H9 (cell line): ENCODE measurements at regions not wholly inside any gene's neighbourhood (a gene's known extent, or its start where the extent isn't known, plus 50 kb on each side); places are given as distances from the start of the nearest gene placed in this dataset.

ENCODE experiments used
- DNase-seq: peaks from one replicate; pipeline ENCODE4 v3.0.0-alpha.2; 2017
- H2AFZ ChIP-seq: one replicate; pipeline ENCODE4 v1.6.1; 2013; ENCODE audit warnings: mild to moderate bottlenecking, low read length, control low read depth, moderate library complexity
- H2AK5ac ChIP-seq: 2 replicates; pipeline ENCODE4 v1.6.1; 2013; ENCODE audit warnings: low read length, control low read depth, mixed read lengths; ENCODE audit not compliant: insufficient read length
- H2BK120ac ChIP-seq: one replicate; pipeline ENCODE4 v1.6.1; 2013; ENCODE audit warnings: low read depth, mild to moderate bottlenecking, low read length, control low read depth, inconsistent platforms; ENCODE audit not compliant: poor library complexity, severe bottlenecking
- H2BK12ac ChIP-seq: 2 replicates; pipeline ENCODE4 v1.6.1; 2013; ENCODE audit warnings: low read length, control low read depth, mixed read lengths, low read depth; ENCODE audit not compliant: insufficient read length
- H2BK15ac ChIP-seq: 2 replicates; pipeline ENCODE4 v1.6.1; 2013; ENCODE audit warnings: low read depth, low read length, control low read depth
- H2BK20ac ChIP-seq: one replicate; pipeline ENCODE4 v1.6.1; 2013; ENCODE audit warnings: low read depth, mild to moderate bottlenecking, low read length, control low read depth, inconsistent platforms; ENCODE audit not compliant: poor library complexity, severe bottlenecking
- H2BK5ac ChIP-seq: 2 replicates; pipeline ENCODE4 v1.6.1; 2013; ENCODE audit warnings: low read length, control low read depth, mixed read lengths; ENCODE audit not compliant: insufficient read length
- H3K14ac ChIP-seq: 2 replicates; pipeline ENCODE4 v1.6.1; 2013; ENCODE audit warnings: low read length, control low read depth; ENCODE audit not compliant: insufficient read depth
- H3K18ac ChIP-seq: 2 replicates; pipeline ENCODE4 v1.6.1; 2013; ENCODE audit warnings: low read depth, mild to moderate bottlenecking, mixed read lengths, low read length, control low read depth; ENCODE audit not compliant: insufficient read length
- H3K23ac ChIP-seq: 2 replicates; pipeline ENCODE4 v1.6.1; 2013; ENCODE audit warnings: low read length, control low read depth, mixed read lengths, low read depth; ENCODE audit not compliant: insufficient read length
- H3K23me2 ChIP-seq: 2 replicates; pipeline ENCODE4 v1.6.1; 2013; ENCODE audit warnings: low read depth, mild to moderate bottlenecking, mixed read lengths, low read length, control low read depth; ENCODE audit not compliant: insufficient read length, poor library complexity, severe bottlenecking
- H3K27ac ChIP-seq: 2 replicates; pipeline ENCODE4 v1.5.1; 2013; ENCODE audit warnings: low read length, control low read depth, mixed read lengths, low read depth; ENCODE audit not compliant: insufficient read length
- H3K27me3 ChIP-seq: 2 replicates; pipeline ENCODE4 v1.6.1; 2013; ENCODE audit warnings: low read length, control low read depth, inconsistent platforms; ENCODE audit not compliant: insufficient read depth
- H3K4ac ChIP-seq: 2 replicates; pipeline ENCODE4 v1.6.1; 2013; ENCODE audit warnings: low read depth, mild to moderate bottlenecking, control low read depth, inconsistent platforms, low read length, moderate library complexity
- H3K4me1 ChIP-seq: 2 replicates; pipeline ENCODE4 v1.6.1; 2013; ENCODE audit warnings: low read length, control low read depth, inconsistent platforms; ENCODE audit not compliant: insufficient read depth
- H3K4me2 ChIP-seq: 2 replicates; pipeline ENCODE4 v1.6.1; 2013; ENCODE audit warnings: low read length, control low read depth, mixed read lengths; ENCODE audit not compliant: insufficient read length, insufficient read depth
- H3K56ac ChIP-seq: 2 replicates; pipeline ENCODE4 v1.6.1; 2013; ENCODE audit warnings: low read depth, mild to moderate bottlenecking, mixed read lengths, low read length, control low read depth; ENCODE audit not compliant: insufficient read length
- H3K79me1 ChIP-seq: 2 replicates; pipeline ENCODE4 v1.6.1; 2013; ENCODE audit warnings: low read depth, mild to moderate bottlenecking, moderate library complexity, low read length, control low read depth, inconsistent platforms; ENCODE audit not compliant: insufficient read depth, poor library complexity, severe bottlenecking
- H3K79me2 ChIP-seq: 2 replicates; pipeline ENCODE4 v1.6.1; 2013; ENCODE audit warnings: low read length, control low read depth, inconsistent platforms; ENCODE audit not compliant: insufficient read depth
- H3K9ac ChIP-seq: 2 replicates; pipeline ENCODE4 v1.6.1; 2013; ENCODE audit warnings: low read length, control low read depth, mixed read lengths; ENCODE audit not compliant: insufficient read length; ENCODE audit errors: extremely low read depth
- H3K9me3 ChIP-seq: one replicate; pipeline ENCODE4 v1.6.1; 2013; ENCODE audit warnings: low read depth, low read length, inconsistent platforms; ENCODE audit not compliant: control insufficient read depth
- H3T11ph ChIP-seq: one replicate; pipeline ENCODE4 v1.6.1; 2013; ENCODE audit warnings: mild to moderate bottlenecking, low read length, control low read depth, inconsistent platforms
- H4K20me1 ChIP-seq: one replicate; pipeline ENCODE4 v1.6.1; 2013; ENCODE audit not compliant: control insufficient read depth, insufficient read length, insufficient read depth
- H4K5ac ChIP-seq: 2 replicates; pipeline ENCODE4 v1.6.1; 2013; ENCODE audit warnings: low read depth, mild to moderate bottlenecking, mixed read lengths, low read length, control low read depth; ENCODE audit not compliant: insufficient read length
- H4K8ac ChIP-seq: replicated peaks from 2 replicates; pipeline ENCODE4 v1.6.1; 2013; ENCODE audit warnings: low read length, control low read depth, mixed read lengths, low read depth; ENCODE audit not compliant: insufficient read length
- H4K91ac ChIP-seq: 2 replicates; pipeline ENCODE4 v1.6.1; 2013; ENCODE audit warnings: low read depth, mild to moderate bottlenecking, moderate library complexity, mixed read lengths, low read length, control low read depth; ENCODE audit not compliant: insufficient read length
- H3K27ac Mint-ChIP-seq, 3 experiments: 2 replicates in 2 of 3; 3 replicates in 1 of 3; pipeline ENCODE4 v1.8.0; 2020 to 2021; ENCODE audit warnings: mixed read lengths in 3 of 3, mild to moderate bottlenecking in 1 of 3, moderate library complexity in 1 of 3
- H3K27me3 Mint-ChIP-seq: 2 replicates; pipeline ENCODE4 v1.8.0; 2021; ENCODE audit warnings: low read depth, mild to moderate bottlenecking, moderate library complexity, mixed read lengths
- H3K36me3 Mint-ChIP-seq, 3 experiments: 2 replicates in 2 of 3; 3 replicates in 1 of 3; pipeline ENCODE4 v1.8.0; 2020 to 2021; ENCODE audit warnings: low read depth in 3 of 3, mixed read lengths in 3 of 3; ENCODE audit not compliant: insufficient read depth in 1 of 3
- H3K4me1 Mint-ChIP-seq, 2 experiments: 2 replicates each; pipeline ENCODE4 v1.8.0; 2020; ENCODE audit warnings: mixed read lengths in 2 of 2
- H3K4me3 Mint-ChIP-seq, 2 experiments: 2 replicates in 1 of 2; 3 replicates in 1 of 2; pipeline ENCODE4 v1.8.0; 2020 to 2021; ENCODE audit warnings: mild to moderate bottlenecking in 2 of 2, mixed read lengths in 2 of 2, moderate library complexity in 1 of 2
- H3K9me3 Mint-ChIP-seq, 2 experiments: 2 replicates in 1 of 2; 3 replicates in 1 of 2; pipeline ENCODE4 v1.8.0; 2020; ENCODE audit warnings: mild to moderate bottlenecking in 2 of 2, mixed read lengths in 2 of 2, moderate library complexity in 1 of 2
- CTCF ChIP-seq: fragments of 200-600 bp; sonication (generic); conservative IDR thresholded peaks from 3 replicates; pipeline ENCODE4 v1.8.0; 2021; ENCODE audit warnings: antibody characterized with exemption, mild to moderate bottlenecking
- WGBS: extraction: QIAGEN DNeasy Blood & Tissue Kit; methylation state at CpG from one replicate; pipeline ENCODE4 v1.1.7; 2013; ENCODE audit warnings: missing lambda C conversion rate, low lambda C conversion rate, mixed read lengths; ENCODE audit not compliant: insufficient read length; ENCODE audit errors: extremely low coverage; 5-methylcytosine and 5-hydroxymethylcytosine counted together

GRCh38 chr22:42330170-42330569 lies 59.7 kb upstream of the TCF20 start:
- H2BK120ac ChIP-seq: no peak overlapping the region
- no peak overlapping the region for H3K4me2 ChIP-seq
- no peak overlapping the region for H4K5ac ChIP-seq
- no peak overlapping the region for H3K23ac ChIP-seq
- no peak overlapping the region for H3K27ac Mint-ChIP-seq
- no peak overlapping the region for H3K4ac ChIP-seq
- no peaks in the 10 kb centered on the region for H4K20me1 ChIP-seq
- H3K14ac ChIP-seq: no peak overlapping the region
- H3K23me2 ChIP-seq: no peaks in the 10 kb centered on the region
- no peaks in the 10 kb centered on the region for H3K27me3 ChIP-seq
- no CpG with 5 or more reads among the region's 5 CpGs for WGBS
- peaks cover 13% of the 10 kb centered on the region in 2 experiments for H3K4me1 Mint-ChIP-seq
- H3K9ac ChIP-seq: no peak overlapping the region
- H2BK15ac ChIP-seq: no peak overlapping the region
- no peaks in the 10 kb centered on the region; a peak in 1 of 7 replicates for H3K36me3 Mint-ChIP-seq
- no peak overlapping the region for H2BK5ac ChIP-seq
- no peak overlapping the region for H2AK5ac ChIP-seq
- H4K8ac ChIP-seq: no peak overlapping the region
- no peak overlapping the region for H3K18ac ChIP-seq
- H3K4me3 Mint-ChIP-seq: no peak overlapping the region
- no peaks in the 10 kb centered on the region; the same call in 1 of the 2 replicates for H3K79me2 ChIP-seq
- H2AFZ ChIP-seq: no peak overlapping the region
- H3K79me1 ChIP-seq: no peaks in the 10 kb centered on the region
- no peak for DNase-seq
- H2BK12ac ChIP-seq: no peak overlapping the region
- TF ChIP-seq CTCF: no peak
- H3T11ph ChIP-seq: no peak overlapping the region
- H3K27me3 Mint-ChIP-seq: peaks cover 12% of the 10 kb centered on the region
- H3K4me1 ChIP-seq: no peaks in the 10 kb centered on the region; the same call in 1 of the 2 replicates
- no peak overlapping the region for H3K27ac ChIP-seq
- H3K9me3 ChIP-seq: no peaks in the 10 kb centered on the region
- H3K56ac ChIP-seq: no peak overlapping the region
- no peak overlapping the region for H2BK20ac ChIP-seq
- H3K9me3 Mint-ChIP-seq: no peaks in the 10 kb centered on the region
- no peak overlapping the region for H4K91ac ChIP-seq
